Gastroesophageal sphincter (tissue), 3 donors: ENCODE measurements at regions not wholly inside any gene's neighbourhood (a gene's known extent, or its start where the extent isn't known, plus 50 kb on each side); places are given as distances from the start of the nearest gene placed in this dataset.

Experiments used
- CTCF ChIP-seq, 4 experiments: fragments of 200-600 bp in 2 of 4; fragments of 450-650 bp in 2 of 4; sonication (generic) in 1 of 4; IDR thresholded peaks; one replicate each; pipeline ENCODE4 v1.5.1; 2017 to 2019; ENCODE audit warnings: antibody characterized with exemption in 4 of 4, mild to moderate bottlenecking in 2 of 4, moderate library complexity in 2 of 4
- EP300 ChIP-seq: sonication (generic); formaldehyde crosslinking; IDR thresholded peaks from one replicate; pipeline ENCODE4 v1.6.1; 2017; ENCODE audit warnings: antibody characterized with exemption, mild to moderate bottlenecking
- POLR2A ChIP-seq, 2 donors: fragments of 450-650 bp; IDR thresholded peaks; one replicate each; pipeline ENCODE4 v1.6.1; 2017; ENCODE audit warnings: antibody characterized with exemption in 2 of 2, mild to moderate bottlenecking in 2 of 2, moderate library complexity in 1 of 2

GRCh38 chr6:19554356-19555225 lies 282.6 kb upstream of the ID4 start:
- no peak for TF ChIP-seq POLR2A (IDR thresholded peaks at IDR 0.05)
- no peak for TF ChIP-seq CTCF (IDR thresholded peaks at IDR 0.05)
- TF ChIP-seq EP300, result no peak
